H9 (cell line): ENCODE measurements at regions not wholly inside any gene's neighbourhood (a gene's known extent, or its start where the extent isn't known, plus 50 kb on each side); places are given as distances from the start of the nearest gene placed in this dataset.

Experiments used
- DNase-seq: peaks from one replicate; pipeline ENCODE4 v3.0.0-alpha.2; 2017
- H2AFZ ChIP-seq: one replicate; pipeline ENCODE4 v1.6.1; 2013; ENCODE audit warnings: mild to moderate bottlenecking, low read length, control low read depth, moderate library complexity
- H2AK5ac ChIP-seq: 2 replicates; pipeline ENCODE4 v1.6.1; 2013; ENCODE audit warnings: low read length, control low read depth, mixed read lengths; ENCODE audit not compliant: insufficient read length
- H2BK120ac ChIP-seq: one replicate; pipeline ENCODE4 v1.6.1; 2013; ENCODE audit warnings: low read depth, mild to moderate bottlenecking, low read length, control low read depth, inconsistent platforms; ENCODE audit not compliant: poor library complexity, severe bottlenecking
- H2BK12ac ChIP-seq: 2 replicates; pipeline ENCODE4 v1.6.1; 2013; ENCODE audit warnings: low read length, control low read depth, mixed read lengths, low read depth; ENCODE audit not compliant: insufficient read length
- H2BK15ac ChIP-seq: 2 replicates; pipeline ENCODE4 v1.6.1; 2013; ENCODE audit warnings: low read depth, low read length, control low read depth
- H2BK20ac ChIP-seq: one replicate; pipeline ENCODE4 v1.6.1; 2013; ENCODE audit warnings: low read depth, mild to moderate bottlenecking, low read length, control low read depth, inconsistent platforms; ENCODE audit not compliant: poor library complexity, severe bottlenecking
- H2BK5ac ChIP-seq: 2 replicates; pipeline ENCODE4 v1.6.1; 2013; ENCODE audit warnings: low read length, control low read depth, mixed read lengths; ENCODE audit not compliant: insufficient read length
- H3K14ac ChIP-seq: 2 replicates; pipeline ENCODE4 v1.6.1; 2013; ENCODE audit warnings: low read length, control low read depth; ENCODE audit not compliant: insufficient read depth
- H3K18ac ChIP-seq: 2 replicates; pipeline ENCODE4 v1.6.1; 2013; ENCODE audit warnings: low read depth, mild to moderate bottlenecking, mixed read lengths, low read length, control low read depth; ENCODE audit not compliant: insufficient read length
- H3K23ac ChIP-seq: 2 replicates; pipeline ENCODE4 v1.6.1; 2013; ENCODE audit warnings: low read length, control low read depth, mixed read lengths, low read depth; ENCODE audit not compliant: insufficient read length
- H3K23me2 ChIP-seq: 2 replicates; pipeline ENCODE4 v1.6.1; 2013; ENCODE audit warnings: low read depth, mild to moderate bottlenecking, mixed read lengths, low read length, control low read depth; ENCODE audit not compliant: insufficient read length, poor library complexity, severe bottlenecking
- H3K27ac ChIP-seq: 2 replicates; pipeline ENCODE4 v1.5.1; 2013; ENCODE audit warnings: low read length, control low read depth, mixed read lengths, low read depth; ENCODE audit not compliant: insufficient read length
- H3K27me3 ChIP-seq: 2 replicates; pipeline ENCODE4 v1.6.1; 2013; ENCODE audit warnings: low read length, control low read depth, inconsistent platforms; ENCODE audit not compliant: insufficient read depth
- H3K4ac ChIP-seq: 2 replicates; pipeline ENCODE4 v1.6.1; 2013; ENCODE audit warnings: low read depth, mild to moderate bottlenecking, control low read depth, inconsistent platforms, low read length, moderate library complexity
- H3K4me1 ChIP-seq: 2 replicates; pipeline ENCODE4 v1.6.1; 2013; ENCODE audit warnings: low read length, control low read depth, inconsistent platforms; ENCODE audit not compliant: insufficient read depth
- H3K4me2 ChIP-seq: 2 replicates; pipeline ENCODE4 v1.6.1; 2013; ENCODE audit warnings: low read length, control low read depth, mixed read lengths; ENCODE audit not compliant: insufficient read length, insufficient read depth
- H3K56ac ChIP-seq: 2 replicates; pipeline ENCODE4 v1.6.1; 2013; ENCODE audit warnings: low read depth, mild to moderate bottlenecking, mixed read lengths, low read length, control low read depth; ENCODE audit not compliant: insufficient read length
- H3K79me1 ChIP-seq: 2 replicates; pipeline ENCODE4 v1.6.1; 2013; ENCODE audit warnings: low read depth, mild to moderate bottlenecking, moderate library complexity, low read length, control low read depth, inconsistent platforms; ENCODE audit not compliant: insufficient read depth, poor library complexity, severe bottlenecking
- H3K79me2 ChIP-seq: 2 replicates; pipeline ENCODE4 v1.6.1; 2013; ENCODE audit warnings: low read length, control low read depth, inconsistent platforms; ENCODE audit not compliant: insufficient read depth
- H3K9ac ChIP-seq: 2 replicates; pipeline ENCODE4 v1.6.1; 2013; ENCODE audit warnings: low read length, control low read depth, mixed read lengths; ENCODE audit not compliant: insufficient read length; ENCODE audit errors: extremely low read depth
- H3K9me3 ChIP-seq: one replicate; pipeline ENCODE4 v1.6.1; 2013; ENCODE audit warnings: low read depth, low read length, inconsistent platforms; ENCODE audit not compliant: control insufficient read depth
- H3T11ph ChIP-seq: one replicate; pipeline ENCODE4 v1.6.1; 2013; ENCODE audit warnings: mild to moderate bottlenecking, low read length, control low read depth, inconsistent platforms
- H4K20me1 ChIP-seq: one replicate; pipeline ENCODE4 v1.6.1; 2013; ENCODE audit not compliant: control insufficient read depth, insufficient read length, insufficient read depth
- H4K5ac ChIP-seq: 2 replicates; pipeline ENCODE4 v1.6.1; 2013; ENCODE audit warnings: low read depth, mild to moderate bottlenecking, mixed read lengths, low read length, control low read depth; ENCODE audit not compliant: insufficient read length
- H4K8ac ChIP-seq: replicated peaks from 2 replicates; pipeline ENCODE4 v1.6.1; 2013; ENCODE audit warnings: low read length, control low read depth, mixed read lengths, low read depth; ENCODE audit not compliant: insufficient read length
- H4K91ac ChIP-seq: 2 replicates; pipeline ENCODE4 v1.6.1; 2013; ENCODE audit warnings: low read depth, mild to moderate bottlenecking, moderate library complexity, mixed read lengths, low read length, control low read depth; ENCODE audit not compliant: insufficient read length
- H3K27ac Mint-ChIP-seq, 3 experiments: 2 replicates in 2 of 3; 3 replicates in 1 of 3; pipeline ENCODE4 v1.8.0; 2020 to 2021; ENCODE audit warnings: mixed read lengths in 3 of 3, mild to moderate bottlenecking in 1 of 3, moderate library complexity in 1 of 3
- H3K27me3 Mint-ChIP-seq: 2 replicates; pipeline ENCODE4 v1.8.0; 2021; ENCODE audit warnings: low read depth, mild to moderate bottlenecking, moderate library complexity, mixed read lengths
- H3K36me3 Mint-ChIP-seq, 3 experiments: 2 replicates in 2 of 3; 3 replicates in 1 of 3; pipeline ENCODE4 v1.8.0; 2020 to 2021; ENCODE audit warnings: low read depth in 3 of 3, mixed read lengths in 3 of 3; ENCODE audit not compliant: insufficient read depth in 1 of 3
- H3K4me1 Mint-ChIP-seq, 2 experiments: 2 replicates each; pipeline ENCODE4 v1.8.0; 2020; ENCODE audit warnings: mixed read lengths in 2 of 2
- H3K4me3 Mint-ChIP-seq, 2 experiments: 2 replicates in 1 of 2; 3 replicates in 1 of 2; pipeline ENCODE4 v1.8.0; 2020 to 2021; ENCODE audit warnings: mild to moderate bottlenecking in 2 of 2, mixed read lengths in 2 of 2, moderate library complexity in 1 of 2
- H3K9me3 Mint-ChIP-seq, 2 experiments: 2 replicates in 1 of 2; 3 replicates in 1 of 2; pipeline ENCODE4 v1.8.0; 2020; ENCODE audit warnings: mild to moderate bottlenecking in 2 of 2, mixed read lengths in 2 of 2, moderate library complexity in 1 of 2
- CTCF ChIP-seq: fragments of 200-600 bp; sonication (generic); conservative IDR thresholded peaks from 3 replicates; pipeline ENCODE4 v1.8.0; 2021; ENCODE audit warnings: antibody characterized with exemption, mild to moderate bottlenecking
- WGBS: extraction: QIAGEN DNeasy Blood & Tissue Kit; methylation state at CpG from one replicate; pipeline ENCODE4 v1.1.7; 2013; ENCODE audit warnings: missing lambda C conversion rate, low lambda C conversion rate, mixed read lengths; ENCODE audit not compliant: insufficient read length; ENCODE audit errors: extremely low coverage; 5-methylcytosine and 5-hydroxymethylcytosine counted together

DNA sequence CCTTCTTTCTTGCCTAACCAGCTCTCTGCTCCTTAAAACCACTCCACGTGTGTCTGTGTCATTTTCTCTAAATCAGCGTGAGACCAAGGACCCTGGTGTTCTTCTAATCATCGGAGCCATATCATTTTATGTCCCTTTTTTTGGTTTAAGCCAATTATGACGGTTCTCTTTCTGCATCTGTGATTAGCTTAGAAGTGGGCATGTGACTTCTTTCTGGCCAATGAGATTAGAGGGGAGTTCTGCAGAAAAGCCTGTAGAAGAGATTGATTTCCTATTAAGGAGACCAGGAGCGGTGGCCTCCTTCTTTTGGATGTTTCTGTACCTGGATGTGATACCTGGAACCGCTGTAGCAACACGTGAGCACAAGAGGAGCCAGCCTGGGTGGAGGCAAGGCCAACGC lies 97.5 kb upstream of the PABPC3 start:
- Histone ChIP-seq H2BK12ac (no peak overlapping the region), H2AK5ac (no peak overlapping the region), H3K79me1 (no peaks in the 10 kb centered on the region), H3K27ac (no peak overlapping the region), H3K27me3 (no peaks in the 10 kb centered on the region), H3T11ph (no peak overlapping the region), H3K79me2 (no peaks in the 10 kb centered on the region), H4K91ac (no peak overlapping the region), H2BK5ac (no peak overlapping the region), H3K18ac (no peak overlapping the region), H3K4me2 (no peak overlapping the region), H2AFZ (no peak overlapping the region), H2BK120ac (no peak overlapping the region), H3K14ac (no peak overlapping the region), H2BK15ac (no peak overlapping the region), H4K20me1 (no peaks in the 10 kb centered on the region), H3K9me3 (no peaks in the 10 kb centered on the region), H4K5ac (no peak overlapping the region), H3K4me1 (peaks cover 2% of the 10 kb centered on the region; the same call in 1 of the 2 replicates), H2BK20ac (no peak overlapping the region), H3K56ac (no peak overlapping the region), H3K9ac (no peak overlapping the region), H3K4ac (no peak overlapping the region), H3K23ac (no peak overlapping the region), H4K8ac (no peak overlapping the region), H3K23me2 (no peaks in the 10 kb centered on the region)
- H3K4me1 Mint-ChIP-seq: peaks cover 6 to 9% of the 10 kb centered on the region in 2 experiments
- no CpG with 5 or more reads among the region's 8 CpGs for WGBS
- H3K36me3 Mint-ChIP-seq: no peaks in the 10 kb centered on the region
- no peak for TF ChIP-seq CTCF
- H3K9me3 Mint-ChIP-seq: no peaks in the 10 kb centered on the region
- no peak overlapping the region for H3K27ac Mint-ChIP-seq
- no peak overlapping the region for H3K4me3 Mint-ChIP-seq
- no peak for DNase-seq
- H3K27me3 Mint-ChIP-seq: no peaks in the 10 kb centered on the region
